CD4-positive, CD25-positive, alpha-beta regulatory T cell (primary cell): ENCODE measurements at regions not wholly inside any gene's neighbourhood (a gene's known extent, or its start where the extent isn't known, plus 50 kb on each side); places are given as distances from the start of the nearest gene placed in this dataset.

Source experiments
- ATAC-seq, 2 donors: fragments of 150-1000 bp; cut with Tn5 transposase; one replicate each; pipeline ENCODE4 v1.10.0; 2021; ENCODE audit warnings: low read depth in 2 of 2, moderate number of reproducible peaks in 2 of 2, moderate library complexity in 1 of 2
- DNase-seq, 3 donors: peaks; one replicate each; pipeline versions ENCODE4 v3.0.0 to v3.0.0-alpha.2; 2012 to 2022; ENCODE audit warnings: mixed read lengths in 1 of 3
- H3K27ac ChIP-seq: one replicate; pipeline ENCODE4 v1.7.0; 2013; ENCODE audit warnings: mild to moderate bottlenecking, low read length; ENCODE audit not compliant: insufficient read depth, poor library complexity, severe bottlenecking
- H3K27me3 ChIP-seq: one replicate; pipeline ENCODE4 v1.7.0; 2013; ENCODE audit warnings: low read length; ENCODE audit not compliant: control insufficient read depth, insufficient read depth
- H3K36me3 ChIP-seq: one replicate; pipeline ENCODE4 v1.7.0; 2013; ENCODE audit warnings: mild to moderate bottlenecking, low read length, moderate library complexity; ENCODE audit not compliant: control insufficient read depth, insufficient read depth
- H3K4me1 ChIP-seq: 2 replicates; pipeline ENCODE4 v1.7.0; 2013; ENCODE audit warnings: mild to moderate bottlenecking, low read length; ENCODE audit not compliant: insufficient read depth, control insufficient read depth, poor library complexity, severe bottlenecking
- H3K4me3 ChIP-seq: one replicate; pipeline ENCODE4 v1.7.0; 2013; ENCODE audit warnings: low read depth, mild to moderate bottlenecking, low read length, moderate library complexity
- H3K9me3 ChIP-seq, 2 experiments: 1 replicate in 1 of 2; 2 replicates in 1 of 2; pipeline ENCODE4 v1.7.0; 2013; ENCODE audit warnings: low read length in 2 of 2, mild to moderate bottlenecking in 1 of 2, moderate library complexity in 1 of 2; ENCODE audit not compliant: control insufficient read depth in 2 of 2
- H3K27ac Mint-ChIP-seq, 3 donors: one replicate each; pipeline ENCODE4 v1.8.0; 2020 to 2022; ENCODE audit warnings: mild to moderate bottlenecking in 3 of 3, mixed read lengths in 3 of 3, moderate library complexity in 2 of 3
- H3K27me3 Mint-ChIP-seq: one replicate; pipeline ENCODE4 v1.8.0; 2022; ENCODE audit warnings: mild to moderate bottlenecking, mixed read lengths
- H3K36me3 Mint-ChIP-seq: one replicate; pipeline ENCODE4 v1.8.0; 2020; ENCODE audit warnings: mixed read lengths
- H3K4me1 Mint-ChIP-seq, 4 donors: one replicate each; pipeline ENCODE4 v1.8.0; 2020 to 2022; ENCODE audit warnings: mixed read lengths in 4 of 4, mild to moderate bottlenecking in 1 of 4
- H3K4me3 Mint-ChIP-seq, 4 donors: one replicate each; pipeline ENCODE4 v1.8.0; 2020 to 2022; ENCODE audit warnings: mild to moderate bottlenecking in 4 of 4, mixed read lengths in 4 of 4, moderate library complexity in 3 of 4
- H3K9me3 Mint-ChIP-seq, 7 donors: one replicate each; pipeline ENCODE4 v1.8.0; 2020 to 2022; ENCODE audit warnings: mixed read lengths in 7 of 7, mild to moderate bottlenecking in 3 of 7, moderate library complexity in 2 of 7

GRCh38 chr5:4345850-4346249 lies 750.2 kb downstream of the IRX1 start:
- ATAC-seq = no peak
- no peak overlapping the region for H3K27ac Mint-ChIP-seq
- H3K27me3 ChIP-seq = no peaks in the 10 kb centered on the region

GRCh38 chr5:4348423-4348822 lies 752.8 kb downstream of the IRX1 start:
- Mint-ChIP-seq H3K27me3 (no peaks in the 10 kb centered on the region), H3K4me1 (no peaks in the 10 kb centered on the region), H3K27ac (no peak overlapping the region), H3K9me3 (peaks cover 4 to 25% (median 10%) of the 10 kb centered on the region in 7 donors), H3K4me3 (no peak overlapping the region), H3K36me3 (no peaks in the 10 kb centered on the region)
- no peaks in the 10 kb centered on the region for H3K27me3 ChIP-seq
- H3K4me3 ChIP-seq = no peak overlapping the region
- H3K4me1 ChIP-seq = no peaks in the 10 kb centered on the region
- ATAC-seq = no peak
- no peak for DNase-seq
- H3K9me3 ChIP-seq = peaks cover 0 to 6% of the 10 kb centered on the region in 2 experiments
- no peaks in the 10 kb centered on the region for H3K36me3 ChIP-seq
- no peak overlapping the region for H3K27ac ChIP-seq

More at GRCh38 chr5:4345850-4346249, 750.2 kb downstream of the IRX1 start:
- no peaks in the 10 kb centered on the region for H3K9me3 ChIP-seq
- peaks cover 4 to 24% (median 6%) of the 10 kb centered on the region in 7 donors for H3K9me3 Mint-ChIP-seq
- no peak overlapping the region for H3K4me3 ChIP-seq
- no peaks in the 10 kb centered on the region for H3K4me1 Mint-ChIP-seq
- no peaks in the 10 kb centered on the region for H3K36me3 Mint-ChIP-seq
- no peaks in the 10 kb centered on the region for H3K4me1 ChIP-seq
- no peak overlapping the region for H3K4me3 Mint-ChIP-seq
- no peaks in the 10 kb centered on the region for H3K27me3 Mint-ChIP-seq
- no peak for DNase-seq
- H3K36me3 ChIP-seq = no peaks in the 10 kb centered on the region
- H3K27ac ChIP-seq = no peak overlapping the region

GRCh38 chr5:4348919-4349318 lies 753.3 kb downstream of the IRX1 start:
- H3K36me3 Mint-ChIP-seq = no peaks in the 10 kb centered on the region
- Histone ChIP-seq H3K36me3 (no peaks in the 10 kb centered on the region), H3K4me1 (no peaks in the 10 kb centered on the region), H3K9me3 (peaks cover 0 to 6% of the 10 kb centered on the region in 2 experiments), H3K4me3 (no peak overlapping the region), H3K27me3 (no peaks in the 10 kb centered on the region), H3K27ac (no peak overlapping the region)
- DNase-seq = no peak
- H3K4me1 Mint-ChIP-seq = no peaks in the 10 kb centered on the region
- ATAC-seq = no peak
- no peak overlapping the region for H3K4me3 Mint-ChIP-seq
- H3K27ac Mint-ChIP-seq = no peak overlapping the region
- H3K27me3 Mint-ChIP-seq = no peaks in the 10 kb centered on the region
- H3K9me3 Mint-ChIP-seq = peaks cover 5 to 24% (median 10%) of the 10 kb centered on the region in 7 donors

DNA sequence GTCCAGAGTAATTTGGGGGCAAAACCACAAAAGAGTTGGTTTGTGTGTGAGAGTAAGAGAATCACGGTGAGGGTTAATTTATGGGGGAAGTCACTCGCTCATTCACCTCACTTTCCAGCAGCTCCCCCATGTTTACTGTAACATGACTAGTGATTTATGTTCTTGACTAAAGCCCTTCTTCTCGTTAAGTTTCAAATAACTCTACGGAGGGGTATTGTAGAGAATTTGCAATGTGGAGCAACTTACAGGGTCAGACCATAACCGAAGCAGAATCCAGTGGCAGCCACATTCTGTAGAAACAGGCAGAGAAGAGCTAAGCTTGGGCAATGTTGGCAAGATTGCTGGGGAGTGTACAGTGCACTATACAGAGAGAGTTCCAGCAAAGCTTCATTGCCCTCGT lies 760.6 kb downstream of the IRX1 start:
- H3K36me3 ChIP-seq = no peaks in the 10 kb centered on the region
- no peaks in the 10 kb centered on the region for H3K36me3 Mint-ChIP-seq
- no peak overlapping the region for H3K27ac ChIP-seq
- H3K27ac Mint-ChIP-seq = no peak overlapping the region
- ATAC-seq = no peak
- H3K4me1 ChIP-seq = no peaks in the 10 kb centered on the region
- H3K4me3 ChIP-seq = no peak overlapping the region
- DNase-seq = no peak
- no peak overlapping the region for H3K4me3 Mint-ChIP-seq
- H3K27me3 ChIP-seq = no peaks in the 10 kb centered on the region
- H3K4me1 Mint-ChIP-seq = no peaks in the 10 kb centered on the region
- H3K27me3 Mint-ChIP-seq = no peaks in the 10 kb centered on the region
- peaks cover 0 to 17% of the 10 kb centered on the region in 2 experiments for H3K9me3 ChIP-seq
- peaks cover 0 to 23% (median 11%) of the 10 kb centered on the region in 7 donors for H3K9me3 Mint-ChIP-seq

GRCh38 chr5:4359847-4360246 lies 764.2 kb downstream of the IRX1 start:
- Histone ChIP-seq H3K27ac (no peak overlapping the region), H3K4me3 (no peak overlapping the region), H3K9me3 (peaks cover 0 to 11% of the 10 kb centered on the region in 2 experiments), H3K36me3 (no peaks in the 10 kb centered on the region), H3K27me3 (no peaks in the 10 kb centered on the region), H3K4me1 (no peaks in the 10 kb centered on the region)
- no peak overlapping the region for H3K4me3 Mint-ChIP-seq
- H3K27me3 Mint-ChIP-seq = no peaks in the 10 kb centered on the region
- no peaks in the 10 kb centered on the region for H3K4me1 Mint-ChIP-seq
- H3K36me3 Mint-ChIP-seq = no peaks in the 10 kb centered on the region
- peaks cover 2 to 38% (median 8%) of the 10 kb centered on the region in 7 donors for H3K9me3 Mint-ChIP-seq
- ATAC-seq (no peak), DNase-seq (no peak)
- no peak overlapping the region for H3K27ac Mint-ChIP-seq

DNA sequence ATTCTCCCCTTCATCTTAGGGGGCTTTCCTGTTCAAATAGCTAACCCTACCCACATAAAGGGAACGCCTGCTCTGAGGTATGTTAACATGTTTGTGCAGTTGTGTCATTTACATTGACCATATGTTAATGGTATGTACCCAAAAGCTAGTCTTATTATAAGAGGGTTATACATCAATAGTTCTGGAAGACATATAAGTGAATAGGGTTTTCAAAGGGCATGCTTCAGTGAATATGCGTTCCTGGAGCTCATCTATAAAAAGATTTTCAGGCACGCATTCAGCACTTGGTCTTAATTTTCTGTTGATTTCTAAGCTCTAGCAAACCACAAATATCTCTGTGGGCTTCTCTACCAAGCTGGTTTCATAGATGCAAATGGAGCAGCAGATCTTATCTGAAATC lies 766.1 kb downstream of the IRX1 start:
- no peak for ATAC-seq
- H3K4me1 Mint-ChIP-seq = no peaks in the 10 kb centered on the region
- Histone ChIP-seq H3K27ac (no peak overlapping the region), H3K27me3 (no peaks in the 10 kb centered on the region), H3K36me3 (no peaks in the 10 kb centered on the region), H3K9me3 (no peaks in the 10 kb centered on the region), H3K4me3 (no peak overlapping the region), H3K4me1 (no peaks in the 10 kb centered on the region)
- no peaks in the 10 kb centered on the region for H3K27me3 Mint-ChIP-seq
- H3K4me3 Mint-ChIP-seq = no peak overlapping the region
- H3K36me3 Mint-ChIP-seq = no peaks in the 10 kb centered on the region
- no peak for DNase-seq
- H3K9me3 Mint-ChIP-seq = peaks cover 3 to 41% (median 4%) of the 10 kb centered on the region in 7 donors
- H3K27ac Mint-ChIP-seq = no peak overlapping the region

DNA sequence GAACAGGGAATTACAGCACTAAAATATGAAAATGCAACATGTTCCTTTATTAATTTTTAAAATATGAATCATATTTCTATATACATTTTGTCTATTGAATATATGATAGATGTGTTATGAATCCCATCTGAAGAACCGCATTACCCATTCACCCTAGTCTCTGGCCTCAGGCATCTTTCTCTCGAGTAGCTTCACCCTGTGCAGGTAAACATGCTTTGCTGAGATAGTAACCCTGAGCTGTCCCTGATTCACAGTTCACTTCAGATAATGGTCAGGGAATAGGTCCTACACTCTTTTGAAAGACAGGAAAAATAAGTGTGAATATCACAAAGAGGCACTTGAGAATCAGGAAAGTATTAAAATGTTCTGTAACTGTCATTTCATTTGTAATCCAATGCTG lies 766.8 kb downstream of the IRX1 start:
- Histone ChIP-seq H3K9me3 (no peaks in the 10 kb centered on the region), H3K4me3 (no peak overlapping the region), H3K36me3 (no peaks in the 10 kb centered on the region), H3K27me3 (no peaks in the 10 kb centered on the region), H3K4me1 (no peaks in the 10 kb centered on the region), H3K27ac (no peak overlapping the region)
- DNase-seq (no peak), ATAC-seq (no peak)
- H3K4me3 Mint-ChIP-seq = no peak overlapping the region
- no peaks in the 10 kb centered on the region for H3K4me1 Mint-ChIP-seq
- no peaks in the 10 kb centered on the region for H3K36me3 Mint-ChIP-seq
- H3K9me3 Mint-ChIP-seq = peaks cover 3 to 44% (median 4%) of the 10 kb centered on the region in 7 donors
- no peak overlapping the region for H3K27ac Mint-ChIP-seq
- H3K27me3 Mint-ChIP-seq = no peaks in the 10 kb centered on the region

DNA sequence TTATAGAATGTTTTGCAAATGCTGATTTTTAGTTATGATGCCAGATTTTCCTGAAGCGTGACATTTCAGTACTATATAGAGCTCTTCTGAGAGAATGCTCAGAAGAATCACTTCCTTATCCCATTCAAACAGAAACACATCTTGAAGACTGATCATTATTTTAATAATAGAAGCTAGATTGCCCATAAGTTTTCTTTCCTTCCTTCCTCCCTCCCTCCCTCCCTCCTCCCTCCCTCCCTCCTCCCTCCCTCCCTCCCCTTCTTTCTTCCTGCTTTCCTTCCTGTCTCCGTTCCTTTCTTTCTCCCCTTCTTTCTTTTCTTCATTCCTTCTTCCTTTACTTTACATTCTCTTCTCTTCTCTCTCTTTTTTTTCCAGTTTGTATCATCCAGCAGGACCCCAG lies 767.4 kb downstream of the IRX1 start:
- Histone ChIP-seq H3K27ac (no peak overlapping the region), H3K27me3 (no peaks in the 10 kb centered on the region), H3K4me1 (no peaks in the 10 kb centered on the region), H3K36me3 (no peaks in the 10 kb centered on the region), H3K4me3 (no peak overlapping the region), H3K9me3 (no peaks in the 10 kb centered on the region)
- Mint-ChIP-seq H3K9me3 (peaks cover 3 to 44% (median 4%) of the 10 kb centered on the region in 7 donors), H3K4me1 (no peaks in the 10 kb centered on the region), H3K36me3 (no peaks in the 10 kb centered on the region), H3K4me3 (no peak overlapping the region), H3K27ac (no peak overlapping the region), H3K27me3 (no peaks in the 10 kb centered on the region)
- DNase-seq (no peak), ATAC-seq (no peak)
